PC-3 (cell line): ENCODE measurements at regions not wholly inside any gene's neighbourhood (a gene's known extent, or its start where the extent isn't known, plus 50 kb on each side); places are given as distances from the start of the nearest gene placed in this dataset.

Experiments used
- ATAC-seq: fragments of 200-7000 bp; cut with Tn5 transposase; 2 replicates; pipeline ENCODE4 v1.9.1; 2020; ENCODE audit warnings: mild to moderate bottlenecking, moderate library complexity
- BruUV-seq: library from RNA; stranded (reverse); fragments of 400-500 nt; replicated peaks from 2 replicates; lab custom pipeline; 2021; lab: Mats Ljungman, UMichigan
- CTCF ChIA-PET: fragments of 300-600 bp; sonication (Branson Sonifier 250); formaldehyde crosslinking; loops from one replicate; lab custom pipeline; 2022; ENCODE audit warnings: antibody characterized with exemption; lab: Charles Lee
- POLR2A ChIA-PET: fragments of 300-600 bp; sonication (Branson Sonifier 250); formaldehyde crosslinking; loops from one replicate; lab custom pipeline; 2022; ENCODE audit warnings: antibody characterized with exemption; ENCODE audit not compliant: unreplicated experiment; lab: Charles Lee
- DNase-seq: peaks from one replicate; pipeline ENCODE4 v3.0.0-alpha.2; 2015
- H2AFZ ChIP-seq: fragments of 300-600 bp; sonication (generic); 2 replicates; pipeline ENCODE4 v1.6.0; 2016; ENCODE audit warnings: antibody characterized with exemption, low read length
- H3F3A ChIP-seq: fragments of 300-600 bp; sonication (generic); one replicate; pipeline ENCODE4 v1.6.0; 2017; ENCODE audit warnings: antibody characterized with exemption, low read length, control low read depth, mild to moderate bottlenecking; ENCODE audit not compliant: unreplicated experiment
- H3K27ac ChIP-seq: fragments of 300-600 bp; sonication (generic); 2 replicates; pipeline ENCODE4 v1.5.1; 2016; ENCODE audit warnings: mild to moderate bottlenecking, low read length
- H3K27me3 ChIP-seq: fragments of 300-600 bp; sonication (generic); 2 replicates; pipeline ENCODE4 v1.6.1; 2016; ENCODE audit warnings: low read length, mixed read lengths
- H3K36me3 ChIP-seq: fragments of 300-600 bp; sonication (generic); 2 replicates; pipeline ENCODE4 v1.6.1; 2016; ENCODE audit warnings: low read depth, mixed run types, low read length, mixed read lengths
- H3K4me1 ChIP-seq: fragments of 300-600 bp; sonication (generic); 2 replicates; pipeline ENCODE4 v1.5.1; 2016; ENCODE audit warnings: low read length; ENCODE audit not compliant: insufficient read depth
- H3K4me2 ChIP-seq: fragments of 300-600 bp; sonication (generic); 2 replicates; pipeline ENCODE4 v1.6.0; 2016; ENCODE audit warnings: low read length
- H3K4me3 ChIP-seq: fragments of 300-600 bp; sonication (generic); 2 replicates; pipeline ENCODE4 v1.5.1; 2016; ENCODE audit warnings: mild to moderate bottlenecking, low read length, mixed read lengths
- H3K79me2 ChIP-seq: fragments of 300-600 bp; sonication (generic); 2 replicates; pipeline ENCODE4 v1.6.1; 2017; ENCODE audit warnings: low read length, mixed read lengths
- H3K9ac ChIP-seq: fragments of 300-600 bp; sonication (generic); 2 replicates; pipeline ENCODE4 v1.6.0; 2016; ENCODE audit warnings: mild to moderate bottlenecking, low read length
- H3K9me2 ChIP-seq: fragments of 300-600 bp; sonication (generic); replicated peaks from 2 replicates; pipeline ENCODE4 v1.6.1; 2016; ENCODE audit warnings: mixed run types, low read length, mixed read lengths
- H3K9me3 ChIP-seq: fragments of 300-600 bp; sonication (generic); 2 replicates; pipeline ENCODE4 v1.6.1; 2016; ENCODE audit warnings: low read length, mixed read lengths
- H4K20me1 ChIP-seq: fragments of 300-600 bp; sonication (generic); 2 replicates; pipeline ENCODE4 v1.6.1; 2016; ENCODE audit warnings: low read length, mixed read lengths
- CTCF ChIP-seq: fragments of 300-600 bp; sonication (generic); conservative IDR thresholded peaks from 2 replicates; pipeline ENCODE4 v1.5.1; 2017; ENCODE audit warnings: antibody characterized with exemption, low read depth, mild to moderate bottlenecking, low read length
- EZH2 ChIP-seq: fragments of 300-600 bp; sonication (generic); IDR thresholded peaks from one replicate; pipeline ENCODE4 v1.6.1; 2017; ENCODE audit warnings: antibody characterized with exemption, mild to moderate bottlenecking, low read length; ENCODE audit not compliant: unreplicated experiment
- EZH2phosphoT487 ChIP-seq: fragments of 300-600 bp; sonication (generic); IDR thresholded peaks from 2 replicates; pipeline ENCODE4 v1.6.1; 2018; ENCODE audit warnings: mild to moderate bottlenecking, antibody characterized with exemption, low read length, borderline replicate concordance
- intact Hi-C: fragments of 100-400 bp; cut with micrococcal nuclease; formaldehyde crosslinking; loops from 2 replicates; pipeline ENCODE4 v1.9.0; 2023

- ChIA-PET CTCF (no interaction called here), POLR2A (no interaction called here)
- no peak overlapping the region for H3K27ac ChIP-seq
- intact Hi-C loops = no loop called here
- no peaks in the 10 kb centered on the region for H3K9me3 ChIP-seq
- H3K79me2 ChIP-seq = no peaks in the 10 kb centered on the region
- TF ChIP-seq CTCF (no peak), EZH2phosphoT487 (no peak), EZH2 (no peak)
- H3K27me3 ChIP-seq = no peaks in the 10 kb centered on the region
- H3K4me1 ChIP-seq = no peaks in the 10 kb centered on the region
- no peaks in the 10 kb centered on the region for H3K36me3 ChIP-seq
- ATAC-seq = no peak
- H3F3A ChIP-seq = no peaks in the 10 kb centered on the region
- no peak overlapping the region for H3K4me3 ChIP-seq
- no peak overlapping the region for H3K4me2 ChIP-seq
- H3K9ac ChIP-seq = no peak overlapping the region
- no peaks in the 10 kb centered on the region for H3K9me2 ChIP-seq
- no TSS peak for BruUV-seq
- no peaks in the 10 kb centered on the region for H4K20me1 ChIP-seq
- H2AFZ ChIP-seq = no peak overlapping the region
- DNase-seq = no peak
Measured at GRCh38 chrX:122047261-122047660, 999.9 kb downstream of the GLUD2 start.

GRCh38 chrX:122055460-122055859 is 1008.0 kb downstream of the GLUD2 start:
- ChIA-PET POLR2A (no interaction called here), CTCF (no interaction called here)
- Histone ChIP-seq H3K27ac (no peak overlapping the region), H3K4me1 (no peaks in the 10 kb centered on the region), H3K9me3 (no peaks in the 10 kb centered on the region), H4K20me1 (no peaks in the 10 kb centered on the region), H3K9ac (no peak overlapping the region), H3K36me3 (no peaks in the 10 kb centered on the region), H3K4me3 (no peak overlapping the region), H2AFZ (no peak overlapping the region), H3K79me2 (no peaks in the 10 kb centered on the region), H3F3A (no peaks in the 10 kb centered on the region), H3K27me3 (no peaks in the 10 kb centered on the region), H3K4me2 (no peak overlapping the region), H3K9me2 (no peaks in the 10 kb centered on the region)
- DNase-seq (no peak), ATAC-seq (no peak)
- no TSS peak for BruUV-seq
- intact Hi-C loops = no loop called here
- TF ChIP-seq CTCF (no peak), EZH2phosphoT487 (no peak), EZH2 (no peak)

GRCh38 chrX:122055979-122056715 is 1008.7 kb downstream of the GLUD2 start:
- POLR2A ChIA-PET = no interaction called here
- ATAC-seq (no peak), DNase-seq (no peak)
- Histone ChIP-seq H3K9me2 (no peaks in the 10 kb centered on the region), H3K36me3 (no peaks in the 10 kb centered on the region), H3K4me2 (no peak overlapping the region), H3K9me3 (no peaks in the 10 kb centered on the region), H3K79me2 (no peaks in the 10 kb centered on the region), H3K4me3 (no peak overlapping the region), H3K4me1 (no peaks in the 10 kb centered on the region), H4K20me1 (no peaks in the 10 kb centered on the region), H3F3A (no peaks in the 10 kb centered on the region), H3K27ac (no peak overlapping the region), H3K27me3 (no peaks in the 10 kb centered on the region), H3K9ac (no peak overlapping the region), H2AFZ (no peak overlapping the region)
- no TSS peak for BruUV-seq
- CTCF ChIA-PET = no interaction called here
- TF ChIP-seq CTCF (no peak), EZH2phosphoT487 (no peak), EZH2 (no peak)
- intact Hi-C loops = no loop called here
